Right kidney (tissue), 1 donor: ENCODE measurements at regions not wholly inside any gene's neighbourhood (a gene's known extent, or its start where the extent isn't known, plus 50 kb on each side); places are given as distances from the start of the nearest gene placed in this dataset.

Source experiments
- DNase-seq: peaks from one replicate; pipeline ENCODE4 v3.0.0-alpha.2; 2016

DNA sequence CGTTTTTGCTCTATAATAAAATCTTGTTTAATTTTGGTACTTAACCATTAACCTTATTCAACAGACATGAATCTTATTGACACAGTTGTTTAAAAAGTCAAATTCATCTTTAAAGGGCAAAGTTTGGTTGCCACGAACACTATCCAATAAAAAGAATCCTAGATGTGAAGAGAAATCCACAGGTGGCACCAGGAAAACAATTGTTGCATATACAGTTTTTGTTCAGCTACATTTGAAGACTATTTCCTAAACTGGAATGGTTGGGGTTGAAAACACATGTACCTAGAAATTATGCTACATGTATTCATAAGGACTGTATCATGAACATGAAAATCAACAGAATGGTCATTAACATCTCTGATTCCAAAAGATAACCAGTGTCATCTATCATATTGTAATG, 71.1 kb upstream of the GULP1 start:
- no peak for DNase-seq

DNA sequence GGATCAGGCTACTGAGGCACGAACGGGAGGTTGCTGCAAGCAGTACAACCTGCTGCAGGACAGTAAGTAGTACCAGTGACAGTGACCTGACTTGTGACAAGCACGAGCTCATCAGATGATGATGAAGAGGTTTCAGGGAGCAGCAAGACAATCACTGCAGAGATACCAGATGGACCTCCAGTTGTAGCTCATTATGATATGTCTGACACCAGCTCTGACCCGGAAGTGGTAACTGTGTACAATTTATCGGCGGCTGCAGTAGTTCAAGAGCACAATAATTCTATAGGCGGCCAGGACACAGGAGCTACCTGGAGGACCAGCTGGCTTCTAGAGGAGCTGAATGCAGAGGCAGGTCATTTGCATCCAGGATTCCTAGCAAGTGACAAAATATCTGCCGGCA, 64.0 kb upstream of the GULP1 start:
- DNase-seq = no peak

DNA sequence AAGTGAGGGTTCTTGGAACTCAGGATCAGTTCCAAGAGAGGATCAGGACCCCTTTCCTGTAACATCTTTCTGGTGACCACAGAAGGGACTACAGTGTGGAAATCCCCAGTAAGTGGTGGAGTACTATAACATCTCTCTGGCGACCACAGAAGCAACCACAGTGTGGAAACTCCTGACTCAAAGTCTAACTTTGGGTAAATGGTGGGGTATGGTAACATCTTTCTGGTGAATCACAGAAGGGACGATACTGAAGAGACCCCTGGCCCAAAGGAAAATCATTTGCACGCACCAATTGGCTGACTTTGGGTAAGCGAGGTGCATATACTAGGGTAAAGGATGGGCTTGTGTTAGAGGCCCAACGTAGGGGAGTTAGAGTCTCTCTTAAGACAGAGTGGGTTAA, 56.3 kb upstream of the GULP1 start:
- no peak for DNase-seq

DNA sequence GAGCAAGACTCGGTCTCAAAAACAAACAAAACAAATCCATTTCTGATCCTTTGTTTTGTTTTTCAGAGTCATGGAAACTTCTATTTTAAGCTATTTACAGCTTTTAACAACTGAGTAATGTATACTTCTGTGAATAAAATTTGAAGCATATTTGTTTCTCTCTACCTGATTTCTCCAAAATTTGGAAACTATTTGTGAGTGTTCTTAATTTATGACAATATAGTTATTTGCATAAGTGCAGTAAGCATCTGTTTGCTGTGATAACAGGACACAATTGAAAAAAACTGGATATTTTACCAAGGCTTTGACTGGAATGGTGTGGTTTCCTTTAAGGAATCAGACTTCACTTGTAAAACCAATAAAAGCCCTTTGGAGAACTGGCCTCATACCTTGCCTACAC, 53.3 kb upstream of the GULP1 start:
- DNase-seq = no peak
